ENCODE measurements at regions not wholly inside any gene's neighbourhood (a gene's known extent, or its start where the extent isn't known, plus 50 kb on each side); places are given as distances from the start of the nearest gene placed in this dataset.

DNA sequence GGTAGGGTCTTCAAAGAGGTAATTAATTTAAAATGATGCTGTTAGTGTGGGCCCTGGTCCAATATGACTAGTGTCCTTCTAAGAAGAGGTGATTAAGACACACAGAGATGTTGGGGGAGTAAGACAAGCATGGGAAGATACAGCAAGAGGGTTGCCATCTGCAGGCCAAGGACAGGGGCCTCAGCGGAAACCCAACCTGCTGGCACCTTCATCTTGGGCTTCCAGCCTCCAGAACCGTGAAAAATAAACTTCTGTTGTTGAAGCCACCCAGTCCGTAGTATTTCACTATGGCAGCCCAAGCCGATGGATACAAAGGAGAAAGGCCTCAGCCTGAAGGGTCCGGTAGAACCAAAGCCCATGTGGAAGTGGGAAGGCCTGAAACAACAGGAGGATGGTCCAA is 161.7 kb upstream of the UBE2E1 start:
- no peak overlapping the region for H3K4me3 ChIP-seq (replicated peaks in 1 of 2; ENCODE audit: low read depth in 2 of 2, low read length in 2 of 2)
- TF ChIP-seq CTCF (IDR thresholded peaks at IDR 0.05; ENCODE audit: low read depth, low read length): no peak
- DNase-seq (ENCODE audit: low read depth in 2 of 2): no peak

DNA sequence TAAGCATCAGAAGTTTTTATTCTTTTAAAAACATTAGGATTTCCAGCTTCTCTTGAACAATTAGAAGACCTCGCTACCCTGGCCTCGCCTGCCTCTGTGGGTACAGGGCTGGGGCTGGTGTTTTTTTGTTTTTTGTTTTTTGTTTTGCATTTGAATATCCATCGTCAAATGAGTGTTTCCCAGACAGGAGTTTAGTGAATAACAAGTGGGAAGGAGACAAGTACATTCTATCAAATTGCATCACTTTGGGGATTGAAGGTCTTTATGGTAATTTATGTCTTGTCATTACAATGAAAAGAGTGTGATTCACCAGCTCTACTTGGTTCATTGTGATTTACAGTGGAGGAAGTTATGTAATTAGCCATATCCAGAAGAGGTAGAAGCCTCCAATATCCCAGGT is 161.1 kb upstream of the UBE2E1 start:
- no peak for TF ChIP-seq CTCF (IDR thresholded peaks at IDR 0.05; ENCODE audit: low read depth, low read length)
- no peak overlapping the region for H3K4me3 ChIP-seq (replicated peaks in 1 of 2; ENCODE audit: low read depth in 2 of 2, low read length in 2 of 2)
- no peak for DNase-seq (ENCODE audit: low read depth in 2 of 2)

GRCh38 chr3:23645533-23646183 is 160.1 kb upstream of the UBE2E1 start:
- H3K4me3 ChIP-seq (replicated peaks in 1 of 2; ENCODE audit: low read depth in 2 of 2, low read length in 2 of 2): no peak overlapping the region
- no peak for DNase-seq (ENCODE audit: low read depth in 2 of 2)

DNA sequence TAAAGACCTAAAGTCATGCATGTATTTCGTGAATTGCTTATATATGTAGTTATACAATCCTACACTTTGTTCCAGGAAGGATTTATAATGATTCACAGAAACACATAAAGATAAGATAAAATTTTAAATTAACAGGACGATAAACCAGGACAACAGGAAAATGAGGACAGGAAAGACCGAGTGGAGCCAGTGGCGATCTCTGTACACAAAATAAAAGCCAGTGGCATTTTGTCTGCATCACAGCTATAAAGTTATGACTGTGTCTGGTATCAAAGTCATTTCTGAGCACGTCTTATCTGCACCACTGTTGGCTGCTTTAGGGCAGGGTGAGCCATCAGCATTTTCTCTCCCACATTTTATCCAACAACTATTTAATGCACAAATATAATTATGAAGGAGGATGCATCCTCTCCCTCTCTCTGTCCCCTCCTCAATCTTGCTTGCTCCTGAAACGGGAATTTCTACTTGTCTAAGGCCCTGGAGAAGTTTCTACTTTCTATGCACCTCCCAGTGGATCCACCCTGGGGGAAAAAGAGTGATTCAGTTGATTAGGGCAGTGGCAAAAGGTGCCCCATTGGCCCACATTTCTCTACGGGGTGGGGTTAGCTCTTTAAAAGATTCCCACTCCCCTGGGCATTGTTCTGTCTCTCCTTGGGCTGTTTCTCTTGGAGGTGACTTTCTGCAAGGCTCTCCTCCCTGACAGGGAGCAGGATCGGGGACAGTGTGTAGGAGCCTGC is 159.4 kb upstream of the UBE2E1 start:
- no peak overlapping the region for H3K4me3 ChIP-seq (replicated peaks in 1 of 2; ENCODE audit: low read depth in 2 of 2, low read length in 2 of 2)
- no peak for DNase-seq (ENCODE audit: low read depth in 2 of 2)
- TF ChIP-seq CTCF (IDR thresholded peaks at IDR 0.05; ENCODE audit: low read depth, low read length): no peak

More at GRCh38 chr3:23645533-23646183, 160.1 kb upstream of the UBE2E1 start:
- TF ChIP-seq CTCF (IDR thresholded peaks at IDR 0.05; ENCODE audit: low read depth, low read length): no peak

- TF ChIP-seq CTCF (IDR thresholded peaks at IDR 0.05; ENCODE audit: low read depth, low read length): no peak
- H3K4me3 ChIP-seq (replicated peaks in 1 of 2; ENCODE audit: low read depth in 2 of 2, low read length in 2 of 2): no peak overlapping the region
- no peak for DNase-seq (ENCODE audit: low read depth in 2 of 2)
Observed at GRCh38 chr3:23647706-23648258, 158.0 kb upstream of the UBE2E1 start.

DNA sequence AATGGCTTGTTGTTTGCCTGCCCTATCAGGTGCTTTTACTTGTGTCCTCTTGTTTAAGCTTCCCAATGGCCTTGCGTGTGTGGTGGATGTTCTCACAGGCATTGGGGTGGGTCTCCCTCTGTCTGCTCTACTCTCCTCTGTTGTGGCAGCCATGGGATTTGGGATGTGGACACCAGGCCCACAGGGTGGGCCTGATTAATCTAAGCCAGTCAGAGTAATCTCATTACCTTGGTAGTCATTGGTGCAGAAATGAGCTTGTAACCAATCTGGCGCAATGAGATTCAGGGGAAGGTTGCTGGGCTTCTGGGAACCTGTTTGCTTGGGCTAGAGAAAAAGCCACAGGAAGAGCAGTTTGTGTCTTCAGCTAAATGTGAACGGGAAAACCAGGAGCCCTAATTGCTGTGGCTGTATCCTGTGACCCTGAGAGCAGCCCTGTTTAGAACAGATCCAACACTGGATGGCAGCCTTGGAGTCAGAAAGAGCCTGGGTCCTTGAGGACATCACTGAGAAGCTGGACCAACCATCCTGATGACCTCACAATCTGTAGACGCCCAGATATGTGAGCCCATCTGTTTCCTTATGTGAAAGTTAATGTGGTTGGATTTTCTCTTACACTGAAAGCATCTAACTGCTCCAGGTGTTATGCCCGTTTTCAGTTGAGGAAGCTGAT is 157.3 kb upstream of the UBE2E1 start:
- peak; percentile 47 to 49 for DNase-seq (ENCODE audit: low read depth in 2 of 2)
- no peak for TF ChIP-seq CTCF (IDR thresholded peaks at IDR 0.05; ENCODE audit: low read depth, low read length)
- H3K4me3 ChIP-seq (replicated peaks in 1 of 2; ENCODE audit: low read depth in 2 of 2, low read length in 2 of 2): no peak overlapping the region

Measured in cardiac fibroblast (primary cell).